Glomerular visceral epithelial cell (primary cell): ENCODE measurements at regions not wholly inside any gene's neighbourhood (a gene's known extent, or its start where the extent isn't known, plus 50 kb on each side); places are given as distances from the start of the nearest gene placed in this dataset.
A peak's percentile ranks its signal among the peaks of the same experiment; 100 is the strongest.

Source experiments
- DNase-seq: peaks from one replicate; pipeline ENCODE4 v3.0.0-alpha.2; 2016; ENCODE audit errors: extremely low spot score

GRCh38 chrX:39536211-39536610, 561.5 kb downstream of the BCOR start:
- no peak for DNase-seq

GRCh38 chrX:39541881-39542280, 555.9 kb downstream of the BCOR start:
- no peak for DNase-seq

- DNase-seq = peak; percentile 18
These were observed 555.4 kb downstream of the BCOR start for GRCh38 chrX:39542316-39542715.

GRCh38 chrX:39550795-39551361, 546.9 kb downstream of the BCOR start:
- DNase-seq = peak; percentile 71

DNA sequence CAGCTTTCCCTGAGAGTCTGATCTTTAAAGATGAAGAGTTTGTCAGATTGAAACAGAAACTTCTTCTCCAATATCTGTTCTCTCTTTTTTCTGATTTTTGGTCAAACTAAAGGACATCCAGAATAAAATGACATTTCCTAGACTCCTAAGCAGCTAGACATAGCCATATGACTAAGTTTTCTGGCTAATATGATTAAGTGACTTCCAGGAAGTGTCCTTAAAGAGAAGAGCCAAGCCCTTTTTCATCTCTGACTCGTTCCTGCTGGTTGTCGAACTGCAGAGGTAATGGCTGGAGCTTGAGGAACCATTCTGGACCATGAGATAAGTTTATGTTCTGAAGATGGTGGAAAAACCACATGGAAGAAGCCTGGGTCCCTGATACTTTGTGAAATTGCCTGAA, 546.0 kb downstream of the BCOR start:
- no peak for DNase-seq

DNA sequence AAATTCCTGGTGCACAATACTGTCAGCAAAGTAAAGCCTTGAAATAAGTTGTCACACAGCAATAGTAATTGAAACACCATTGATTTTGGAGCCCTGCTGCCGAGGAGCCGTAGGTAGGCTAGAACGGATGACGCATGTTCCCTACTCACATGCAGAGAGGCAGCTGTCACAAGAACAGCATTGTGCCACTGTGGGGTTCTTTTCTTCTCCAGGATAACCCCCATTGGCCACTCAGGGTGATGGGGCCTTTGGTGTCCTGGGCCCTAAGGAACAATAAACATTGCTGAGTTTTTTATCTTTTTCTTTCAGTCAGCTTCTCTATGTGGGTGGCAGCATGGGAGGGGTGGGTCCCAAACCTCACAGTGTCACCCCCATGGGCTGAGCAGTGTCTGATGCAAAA, 542.3 kb downstream of the BCOR start:
- no peak for DNase-seq

DNA sequence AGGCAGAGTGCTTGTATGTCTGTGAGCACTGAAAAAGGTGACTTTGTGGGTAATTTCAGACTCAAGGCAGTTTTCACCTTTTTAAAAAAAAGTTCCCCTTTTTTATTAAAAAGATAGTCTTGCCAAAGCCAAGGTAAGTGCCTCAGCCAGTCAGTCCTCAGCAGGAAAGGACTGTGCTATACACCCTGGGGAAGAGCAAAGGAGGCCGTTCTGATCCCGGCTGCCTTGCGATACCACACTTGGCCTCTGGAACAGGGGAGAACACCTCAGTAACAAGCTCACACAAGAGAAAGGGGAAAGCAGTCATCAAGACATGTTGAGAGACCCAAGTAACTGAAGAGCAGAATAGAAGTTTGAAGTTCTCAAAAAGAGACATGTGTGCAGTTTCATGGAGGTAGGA, 541.7 kb downstream of the BCOR start:
- DNase-seq = no peak

- peak; percentile 9 for DNase-seq
These were observed 538.5 kb downstream of the BCOR start for GRCh38 chrX:39559229-39559628.

- no peak for DNase-seq
These were observed 537.5 kb downstream of the BCOR start for GRCh38 chrX:39560271-39560670.

- DNase-seq = no peak
These were observed 534.6 kb downstream of the BCOR start for GRCh38 chrX:39563178-39563577.

DNA sequence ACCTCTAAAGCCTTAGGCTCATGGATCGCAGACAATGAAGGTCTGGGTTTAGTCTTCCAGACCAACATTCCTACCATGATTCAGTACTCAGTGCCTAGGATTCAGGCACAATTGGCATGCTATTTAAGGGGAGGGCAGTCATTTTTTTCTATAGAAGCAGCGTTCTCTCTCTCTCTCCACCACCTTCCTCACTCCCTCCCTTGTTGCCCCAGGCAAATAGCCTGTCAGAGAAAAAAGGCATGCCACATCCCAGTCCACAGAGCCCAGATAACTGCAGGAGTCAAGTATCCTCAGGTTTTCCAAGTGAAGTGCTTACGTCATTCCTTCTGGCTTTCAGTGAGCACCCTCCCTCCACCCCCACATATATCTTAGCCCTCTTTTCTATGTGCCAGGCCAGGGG, 533.0 kb downstream of the BCOR start:
- no peak for DNase-seq

- no peak for DNase-seq
These were observed 523.6 kb downstream of the BCOR start for GRCh38 chrX:39574178-39574577.

- DNase-seq = no peak
These were observed 521.5 kb downstream of the BCOR start for GRCh38 chrX:39576041-39576872.

DNA sequence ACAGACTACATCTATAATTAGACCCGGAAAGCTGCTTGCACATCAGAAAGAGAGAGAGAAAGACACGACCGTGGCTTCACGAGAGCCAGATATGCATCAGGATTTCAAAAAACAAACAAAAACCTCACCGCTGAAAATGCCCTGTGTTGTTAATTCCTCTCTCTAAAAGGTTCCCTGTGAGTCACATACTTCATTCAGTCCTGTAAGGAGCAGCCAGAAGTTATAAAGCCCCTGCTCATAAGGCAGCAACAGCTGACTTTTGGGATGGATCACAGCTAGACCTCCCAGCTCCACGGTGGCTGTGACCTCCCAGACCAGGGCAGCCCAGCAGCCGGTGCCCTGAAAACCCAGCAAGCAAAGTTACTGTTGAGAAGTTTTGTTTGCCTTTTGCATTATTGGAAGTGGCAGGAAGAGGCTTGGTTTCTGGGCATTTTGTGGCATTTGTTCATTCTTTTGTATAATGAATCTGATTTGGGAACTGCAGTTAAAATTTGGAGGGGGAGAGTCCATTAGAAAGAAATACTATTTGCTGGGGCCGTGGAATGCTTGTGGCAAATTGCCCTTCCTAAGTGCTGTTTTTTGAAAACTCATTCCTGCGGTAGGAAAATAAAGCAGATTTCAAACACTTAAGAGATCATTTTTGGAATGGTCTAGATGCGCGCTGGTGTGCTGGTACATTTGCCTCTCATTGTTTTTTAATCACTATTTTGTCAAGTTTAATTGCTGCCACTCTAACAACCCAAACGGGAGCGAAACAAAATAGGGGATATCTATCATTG, 520.4 kb downstream of the BCOR start:
- no peak for DNase-seq

DNA sequence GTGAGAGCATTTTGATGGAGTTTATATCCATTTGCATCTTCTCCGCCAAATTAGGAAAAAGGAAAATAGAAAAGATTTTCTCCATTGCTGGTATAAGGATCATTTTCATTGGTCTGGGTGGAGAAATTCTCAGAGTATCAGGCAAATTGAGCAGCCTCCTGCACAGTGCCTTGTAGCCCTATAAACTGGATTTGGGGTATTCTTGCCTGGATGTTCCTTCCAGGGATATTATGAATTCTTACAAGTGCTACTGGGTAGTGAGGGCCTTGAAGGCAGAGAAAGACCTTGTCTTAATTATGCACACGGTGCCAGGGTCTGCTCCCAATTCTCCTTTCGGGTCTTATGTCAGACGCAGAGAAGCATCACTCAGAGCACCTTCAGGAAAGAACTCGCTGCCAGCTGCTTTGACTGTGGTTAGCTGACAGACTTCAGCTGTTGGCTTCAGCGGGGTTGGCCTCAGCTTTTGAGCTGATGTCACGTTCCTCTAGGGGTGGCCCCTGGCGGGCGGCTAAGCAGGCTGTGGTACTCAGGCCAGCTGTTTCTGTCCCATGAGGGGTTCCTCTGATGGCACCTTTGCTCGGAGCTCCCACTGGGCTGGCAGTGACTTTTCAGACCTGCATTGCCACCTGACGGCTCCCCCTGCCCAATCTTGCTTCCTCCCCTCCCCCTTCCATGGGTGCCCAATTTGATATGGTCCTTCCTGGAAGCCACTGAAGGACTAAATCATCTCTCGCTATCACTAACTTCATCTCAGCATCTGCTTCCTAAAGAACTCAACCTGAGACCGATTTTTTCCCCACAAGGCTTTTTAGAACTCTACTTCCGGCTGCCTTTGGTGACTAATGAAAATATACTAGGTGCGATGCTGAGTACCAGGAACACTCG, 519.5 kb downstream of the BCOR start:
- DNase-seq = no peak

DNA sequence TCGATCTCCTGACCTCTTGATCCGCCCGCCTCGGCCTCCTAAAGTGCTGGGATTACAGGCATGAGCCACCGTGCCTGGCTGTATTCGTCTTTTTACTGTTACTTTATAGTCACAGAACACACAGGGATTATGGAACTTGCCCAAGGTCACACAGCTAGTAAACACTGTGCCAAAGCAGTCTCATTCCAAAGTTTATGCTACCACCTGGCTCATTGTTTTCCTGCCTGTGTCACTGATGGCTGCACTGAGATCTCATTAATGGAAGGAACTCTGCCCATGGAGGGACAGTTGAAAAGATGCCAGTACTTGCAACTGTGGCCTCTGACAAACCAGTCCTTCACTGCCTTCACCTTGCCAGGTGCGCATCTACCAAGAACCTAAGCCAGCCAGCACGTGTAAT, 517.7 kb downstream of the BCOR start:
- DNase-seq = no peak

- peak; percentile 30 for DNase-seq
These were observed 516.3 kb downstream of the BCOR start for GRCh38 chrX:39581411-39581810.

GRCh38 chrX:39582091-39582490, 515.7 kb downstream of the BCOR start:
- DNase-seq = peak; percentile 85

GRCh38 chrX:39582976-39583375, 514.8 kb downstream of the BCOR start:
- DNase-seq = no peak

GRCh38 chrX:39585808-39586207, 511.9 kb downstream of the BCOR start:
- DNase-seq = no peak

DNA sequence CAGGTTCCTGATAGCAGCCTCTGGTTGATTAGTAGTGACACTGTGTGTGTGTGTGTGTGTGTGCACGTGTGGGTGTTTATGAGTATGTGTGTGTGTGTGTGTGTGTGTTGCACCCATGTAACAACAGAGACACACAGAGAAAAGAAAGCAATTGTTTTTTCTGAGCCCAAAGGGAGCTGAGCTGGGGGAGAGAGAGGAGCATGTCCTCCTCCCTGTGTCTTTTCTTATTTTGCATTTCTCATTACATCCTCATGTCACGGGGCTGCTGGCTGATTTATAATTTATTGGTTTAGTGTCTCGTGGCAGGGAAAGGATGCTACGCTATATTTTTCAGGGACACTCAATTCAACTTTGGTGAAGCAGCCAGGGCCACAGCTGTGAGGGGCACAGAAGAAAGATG, 511.4 kb downstream of the BCOR start:
- DNase-seq = no peak

DNA sequence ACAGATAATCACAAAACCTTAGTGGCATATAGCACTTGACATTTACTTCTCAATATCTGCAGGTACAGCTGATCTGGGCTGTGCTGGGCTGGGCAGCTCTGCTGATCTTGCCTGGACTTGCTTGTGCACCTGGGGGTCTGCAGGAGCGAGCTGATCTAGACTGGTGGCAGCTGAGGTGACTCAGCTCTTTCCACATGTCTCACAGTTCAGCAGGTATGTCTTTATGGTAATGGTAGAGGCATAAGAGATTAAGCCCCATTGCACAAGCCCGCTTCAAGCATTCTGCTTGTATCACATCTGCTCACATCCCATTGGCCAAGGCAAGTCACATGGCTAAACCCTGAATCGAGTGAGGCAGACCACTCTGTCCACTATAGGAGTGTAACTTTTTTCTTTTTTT, 506.7 kb downstream of the BCOR start:
- no peak for DNase-seq
